Spleen (tissue), 7 donors: ENCODE measurements at regions not wholly inside any gene's neighbourhood (a gene's known extent, or its start where the extent isn't known, plus 50 kb on each side); places are given as distances from the start of the nearest gene placed in this dataset.

Experiments used
- CTCF ChIP-seq, 11 experiments: fragments of 200-600 bp in 7 of 11; fragments of 450-650 bp in 4 of 11; sonication (generic) in 4 of 11; IDR thresholded peaks in 8 of 11; conservative IDR thresholded peaks in 3 of 11; 1 replicate in 7 of 11; 2 replicates in 4 of 11; pipeline versions ENCODE4 v1.4.0 to v1.8.0; 2016 to 2021; ENCODE audit warnings: antibody characterized with exemption in 11 of 11, inconsistent platforms in 4 of 11, mild to moderate bottlenecking in 1 of 11
- POLR2A ChIP-seq, 3 donors: fragments of 450-650 bp; IDR thresholded peaks; one replicate each; pipeline ENCODE4 v1.5.1; 2017; ENCODE audit warnings: antibody characterized with exemption in 3 of 3, mild to moderate bottlenecking in 1 of 3
- POLR2AphosphoS5 ChIP-seq, 3 donors: sonication (generic); formaldehyde crosslinking; IDR thresholded peaks; one replicate each; pipeline ENCODE4 v1.5.1; 2017; ENCODE audit warnings: antibody characterized with exemption in 3 of 3
- donor health status: DM: no; HTN: no; CAD: no; lungs with moderate emphysema.
- donor health status: DM: no; HTN: no; CAD: no.
- donor health status: DM: no; HTN: no; CAD: no.

GRCh38 chr5:97854871-97855762 lies 672.1 kb upstream of the RIOK2 start:
- TF ChIP-seq CTCF (IDR thresholded peaks at IDR 0.05 in 8 of 11, conservative IDR thresholded peaks at IDR 0.05 in 3 of 11), result no peak
- no peak for TF ChIP-seq POLR2A (IDR thresholded peaks at IDR 0.05)
- no peak for TF ChIP-seq POLR2AphosphoS5 (IDR thresholded peaks at IDR 0.05)
